CD14-positive monocyte (primary cell): ENCODE measurements at regions not wholly inside any gene's neighbourhood (a gene's known extent, or its start where the extent isn't known, plus 50 kb on each side); places are given as distances from the start of the nearest gene placed in this dataset.

Experiments
- DNase-seq, 3 donors: peaks; one replicate each; pipeline ENCODE4 v3.0.0-alpha.2; 2011 to 2022
- H2AFZ ChIP-seq: 2 replicates; pipeline ENCODE4 v1.6.0; 2012; ENCODE audit warnings: mild to moderate bottlenecking, low read depth, low read length, inconsistent platforms; ENCODE audit not compliant: insufficient read depth, poor library complexity, severe bottlenecking
- H3K27ac ChIP-seq, 2 donors: 1 replicate in 1 of 2; 2 replicates in 1 of 2; pipeline ENCODE4 v1.5.1; 2012 to 2013; ENCODE audit warnings: low read length in 2 of 2, control low read depth in 1 of 2, inconsistent platforms in 1 of 2, low read depth in 1 of 2, mild to moderate bottlenecking in 1 of 2
- H3K27me3 ChIP-seq, 2 donors: one replicate each; pipeline versions ENCODE4 v1.6.0 to v1.6.1; 2011 to 2013; ENCODE audit warnings: low read length in 2 of 2; ENCODE audit not compliant: control insufficient read depth in 2 of 2, insufficient read depth in 2 of 2
- H3K36me3 ChIP-seq, 2 donors: replicated peaks in 1 of 2; 1 replicate in 1 of 2; 2 replicates in 1 of 2; pipeline versions ENCODE4 v1.5.1 to v1.6.1; 2012 to 2013; ENCODE audit warnings: low read length in 2 of 2, control low read depth in 1 of 2, inconsistent platforms in 1 of 2, mild to moderate bottlenecking in 1 of 2; ENCODE audit not compliant: insufficient read depth in 2 of 2, control insufficient read depth in 1 of 2
- H3K4me1 ChIP-seq, 2 donors: 1 replicate in 1 of 2; 2 replicates in 1 of 2; pipeline versions ENCODE4 v1.5.1 to v1.6.1; 2012 to 2013; ENCODE audit warnings: low read length in 2 of 2, control low read depth in 1 of 2, inconsistent platforms in 1 of 2, mild to moderate bottlenecking in 1 of 2, moderate library complexity in 1 of 2; ENCODE audit not compliant: insufficient read depth in 2 of 2, control insufficient read depth in 1 of 2
- H3K4me2 ChIP-seq: replicated peaks from 2 replicates; pipeline ENCODE3; 2012; ENCODE audit warnings: low read length, moderate library complexity, mild to moderate bottlenecking; ENCODE audit not compliant: poor library complexity, severe bottlenecking; ENCODE audit errors: extremely low read depth
- H3K4me3 ChIP-seq, 3 experiments: fragments of 200-600 bp in 1 of 3; sonication (generic) in 1 of 3; replicated peaks in 1 of 3; 1 replicate in 2 of 3; 2 replicates in 1 of 3; pipeline ENCODE4 v1.5.1; 2011 to 2013; ENCODE audit warnings: low read length in 3 of 3, mild to moderate bottlenecking in 3 of 3, control low read depth in 2 of 3, low read depth in 2 of 3, inconsistent platforms in 1 of 3, moderate library complexity in 1 of 3
- H3K79me2 ChIP-seq: 2 replicates; pipeline ENCODE4 v1.6.0; 2012; ENCODE audit warnings: mild to moderate bottlenecking, control low read depth, inconsistent platforms, low read length, moderate library complexity; ENCODE audit not compliant: insufficient read depth
- H3K9ac ChIP-seq: 2 replicates; pipeline ENCODE4 v1.6.0; 2017; ENCODE audit warnings: low read length, mild to moderate bottlenecking; ENCODE audit not compliant: insufficient read depth, poor library complexity, severe bottlenecking
- H3K9me3 ChIP-seq, 2 donors: replicated peaks in 1 of 2; 1 replicate in 1 of 2; 2 replicates in 1 of 2; pipeline versions ENCODE4 v1.5.1 to v1.6.1; 2012 to 2013; ENCODE audit warnings: low read length in 2 of 2, control low read depth in 1 of 2; ENCODE audit not compliant: control insufficient read depth in 1 of 2, insufficient read depth in 1 of 2
- H4K20me1 ChIP-seq: 2 replicates; pipeline ENCODE4 v1.6.0; 2012; ENCODE audit warnings: mild to moderate bottlenecking, low read length, control low read depth, moderate library complexity; ENCODE audit not compliant: insufficient read depth
- H3K27ac Mint-ChIP-seq, 7 donors: one replicate each; pipeline ENCODE4 v1.8.0; 2020; ENCODE audit warnings: mild to moderate bottlenecking in 7 of 7, mixed read lengths in 7 of 7, moderate library complexity in 6 of 7, inconsistent platforms in 2 of 7
- H3K27me3 Mint-ChIP-seq, 3 donors: one replicate each; pipeline ENCODE4 v1.8.0; 2021 to 2022; ENCODE audit warnings: low read depth in 3 of 3, mild to moderate bottlenecking in 3 of 3, mixed read lengths in 3 of 3, moderate library complexity in 3 of 3, inconsistent platforms in 1 of 3
- H3K36me3 Mint-ChIP-seq, 2 donors: one replicate each; pipeline ENCODE4 v1.8.0; 2020; ENCODE audit warnings: mixed read lengths in 2 of 2, inconsistent platforms in 1 of 2, mild to moderate bottlenecking in 1 of 2
- H3K4me1 Mint-ChIP-seq: one replicate; pipeline ENCODE4 v1.8.0; 2020; ENCODE audit warnings: mild to moderate bottlenecking, mixed read lengths
- H3K4me3 Mint-ChIP-seq, 2 donors: one replicate each; pipeline ENCODE4 v1.8.0; 2020; ENCODE audit warnings: mild to moderate bottlenecking in 2 of 2, mixed read lengths in 2 of 2, moderate library complexity in 1 of 2
- H3K9me3 Mint-ChIP-seq, 7 donors: one replicate each; pipeline ENCODE4 v1.8.0; 2020 to 2022; ENCODE audit warnings: mixed read lengths in 7 of 7, mild to moderate bottlenecking in 6 of 7, moderate library complexity in 6 of 7, inconsistent platforms in 2 of 7
- CTCF ChIP-seq: fragments of 200-600 bp; IDR thresholded peaks from one replicate; pipeline ENCODE4 v1.8.0; 2022; ENCODE audit warnings: antibody characterized with exemption, mild to moderate bottlenecking
- WGBS: methylation state at CpG from one replicate; pipeline ENCODE4 v1.1.5; 2013; ENCODE audit warnings: missing lambda C conversion rate; ENCODE audit not compliant: insufficient coverage; 5-methylcytosine and 5-hydroxymethylcytosine counted together
- intact Hi-C, 2 donors: fragments of 100-400 bp; cut with micrococcal nuclease; formaldehyde crosslinking; loops; one replicate each; pipeline versions ENCODE4 v1.15.0 to v1.15.1; 2023

GRCh38 chr14:32022938-32023466, 54.1 kb upstream of the ARHGAP5 start:
- DNase-seq, result no peak

GRCh38 chr14:32023540-32023939, 53.6 kb upstream of the ARHGAP5 start:
- Mint-ChIP-seq H3K4me3 (no peak overlapping the region), H3K27ac (no peak overlapping the region), H3K9me3 (peaks cover 0 to 4% (median 2%) of the 10 kb centered on the region in 7 donors), H3K36me3 (no peaks in the 10 kb centered on the region), H3K27me3 (peaks cover 0 to 3% (median 0%) of the 10 kb centered on the region in 3 donors), H3K4me1 (no peaks in the 10 kb centered on the region)
- H3K79me2 ChIP-seq, result no peaks in the 10 kb centered on the region
- intact Hi-C loops, result no loop called here
- H3K4me3 ChIP-seq, result no peak overlapping the region
- no peak for TF ChIP-seq CTCF
- WGBS, result no CpG with 5 or more reads among the region's 3 CpGs
- no peak overlapping the region for H3K27ac ChIP-seq
- no peak overlapping the region for H2AFZ ChIP-seq
- no peaks in the 10 kb centered on the region for H3K4me1 ChIP-seq
- no peak for DNase-seq
- no peak overlapping the region for H3K4me2 ChIP-seq
- H3K36me3 ChIP-seq, result no peaks in the 10 kb centered on the region
- no peaks in the 10 kb centered on the region for H3K9me3 ChIP-seq
- H3K9ac ChIP-seq, result no peak overlapping the region
- H4K20me1 ChIP-seq, result no peaks in the 10 kb centered on the region
- H3K27me3 ChIP-seq, result no peaks in the 10 kb centered on the region

More at GRCh38 chr14:32022938-32023466, 54.1 kb upstream of the ARHGAP5 start:
- Histone ChIP-seq H3K36me3 (no peaks in the 10 kb centered on the region), H3K4me2 (no peak overlapping the region), H3K79me2 (no peaks in the 10 kb centered on the region), H3K4me3 (no peak overlapping the region), H3K27ac (no peak overlapping the region), H3K9ac (no peak overlapping the region), H3K9me3 (no peaks in the 10 kb centered on the region), H3K27me3 (no peaks in the 10 kb centered on the region), H4K20me1 (no peaks in the 10 kb centered on the region), H2AFZ (no peak overlapping the region), H3K4me1 (no peaks in the 10 kb centered on the region)
- Mint-ChIP-seq H3K4me1 (no peaks in the 10 kb centered on the region), H3K27ac (no peak overlapping the region), H3K4me3 (no peak overlapping the region), H3K36me3 (no peaks in the 10 kb centered on the region), H3K9me3 (peaks cover 0 to 4% (median 2%) of the 10 kb centered on the region in 7 donors), H3K27me3 (peaks cover 0 to 3% (median 0%) of the 10 kb centered on the region in 3 donors)
- TF ChIP-seq CTCF, result no peak
- 88% methylated on average over 1 of the region's 3 CpGs for WGBS
- intact Hi-C loops, result no loop called here
